WTC11 (cell line): ENCODE measurements at regions not wholly inside any gene's neighbourhood (a gene's known extent, or its start where the extent isn't known, plus 50 kb on each side); places are given as distances from the start of the nearest gene placed in this dataset.
A peak's percentile ranks its signal among the peaks of the same experiment; 100 is the strongest.
"Not testable (repeated sequence)": the region's sequence is repeated elsewhere in the genome, so short reads cannot be mapped to it uniquely, and the experiment has no call there.

Source experiments
- ATAC-seq: fragments of 200-7000 bp; cut with Tn5 transposase; 2 replicates; pipeline ENCODE4 v1.10.0; 2021; ENCODE audit warnings: mild to moderate bottlenecking, moderate library complexity
- CTCF ChIA-PET: fragments of 300-600 bp; sonication (Branson Sonifier 250); formaldehyde crosslinking; loops from one replicate; lab custom pipeline; 2021; ENCODE audit warnings: antibody characterized with exemption; lab: Charles Lee
- POLR2A ChIA-PET: fragments of 350-600 bp; sonication (Branson Sonifier 250); formaldehyde crosslinking; loops from one replicate; lab custom pipeline; 2021; ENCODE audit warnings: antibody characterized with exemption; lab: Charles Lee
- DNase-seq: peaks from one replicate; pipeline ENCODE4 v3.0.0; 2021; ENCODE audit warnings: low spot score
- H3K27ac Mint-ChIP-seq: 2 replicates; pipeline ENCODE4 v1.8.0; 2021; ENCODE audit warnings: mixed read lengths
- H3K27me3 Mint-ChIP-seq: 2 replicates; pipeline ENCODE4 v1.8.0; 2021; ENCODE audit warnings: low read depth, mild to moderate bottlenecking, moderate library complexity, mixed read lengths
- H3K36me3 Mint-ChIP-seq: 2 replicates; pipeline ENCODE4 v1.8.0; 2021; ENCODE audit warnings: mixed read lengths
- H3K4me1 Mint-ChIP-seq: 2 replicates; pipeline ENCODE4 v1.8.0; 2022; ENCODE audit warnings: mixed read lengths
- H3K4me3 Mint-ChIP-seq: 2 replicates; pipeline ENCODE4 v1.8.0; 2021; ENCODE audit warnings: mild to moderate bottlenecking, moderate library complexity, mixed read lengths
- H3K9me3 Mint-ChIP-seq: 2 replicates; pipeline ENCODE4 v1.8.0; 2021; ENCODE audit warnings: mixed read lengths
- CDX4 ChIP-seq: fragments of 250-450 bp; sonication (Bioruptor Pico); IDR thresholded peaks from 2 replicates; pipeline ENCODE4 v1.9.0; 2021; ENCODE audit warnings: moderate library complexity, mild to moderate bottlenecking, inconsistent platforms, borderline replicate concordance
- ETV6 ChIP-seq: sonication (generic); formaldehyde crosslinking; IDR thresholded peaks from 2 replicates; pipeline ENCODE4 v1.8.1; 2022; ENCODE audit warnings: mild to moderate bottlenecking, missing genetic modification reagents
- FOXP4 ChIP-seq: sonication (generic); formaldehyde crosslinking; IDR thresholded peaks from 2 replicates; pipeline ENCODE4 v1.8.0; 2022; ENCODE audit warnings: mild to moderate bottlenecking, missing genetic modification reagents
- GRHL2 ChIP-seq: fragments of 250-450 bp; sonication (Bioruptor Pico); IDR thresholded peaks from 2 replicates; pipeline ENCODE4 v1.8.0; 2022; ENCODE audit warnings: mild to moderate bottlenecking, moderate library complexity; ENCODE audit not compliant: insufficient replicate concordance, severe bottlenecking
- IRF1 ChIP-seq: sonication (generic); formaldehyde crosslinking; IDR thresholded peaks from 2 replicates; pipeline ENCODE4 v1.8.0; 2023; ENCODE audit warnings: missing genetic modification reagents
- MXD4 ChIP-seq: fragments of 250-450 bp; sonication (Bioruptor Pico); IDR thresholded peaks from 2 replicates; pipeline ENCODE4 v1.8.0; 2021; ENCODE audit warnings: mild to moderate bottlenecking, moderate library complexity, borderline replicate concordance
- NR2C2 ChIP-seq: sonication (generic); formaldehyde crosslinking; IDR thresholded peaks from 2 replicates; pipeline ENCODE4 v1.8.0; 2022; ENCODE audit warnings: mild to moderate bottlenecking, missing genetic modification reagents
- TCF7 ChIP-seq: sonication (generic); formaldehyde crosslinking; IDR thresholded peaks from 2 replicates; pipeline ENCODE4 v1.8.0; 2022; ENCODE audit warnings: mild to moderate bottlenecking, low read depth, missing genetic modification reagents, moderate library complexity
- ZBTB43 ChIP-seq: sonication (generic); formaldehyde crosslinking; IDR thresholded peaks from 2 replicates; pipeline ENCODE4 v1.8.1; 2023; ENCODE audit warnings: mild to moderate bottlenecking, missing genetic modification reagents
- ZNF121 ChIP-seq: sonication (generic); formaldehyde crosslinking; IDR thresholded peaks from 2 replicates; pipeline ENCODE4 v1.8.0; 2023; ENCODE audit warnings: missing genetic modification reagents
- ZNF232 ChIP-seq: sonication (generic); formaldehyde crosslinking; IDR thresholded peaks from 2 replicates; pipeline ENCODE4 v1.8.0; 2022; ENCODE audit warnings: mild to moderate bottlenecking, missing genetic modification reagents
- ZNF281 ChIP-seq: sonication (generic); formaldehyde crosslinking; IDR thresholded peaks from 2 replicates; pipeline ENCODE4 v1.8.0; 2023; ENCODE audit warnings: mild to moderate bottlenecking, missing genetic modification reagents
- ZNF532 ChIP-seq: fragments of 250-450 bp; sonication (Bioruptor Pico); IDR thresholded peaks from 2 replicates; pipeline ENCODE4 v1.9.0; 2021; ENCODE audit warnings: mild to moderate bottlenecking, borderline replicate concordance
- ZSCAN18 ChIP-seq: fragments of 250-450 bp; sonication (Bioruptor Pico); IDR thresholded peaks from 2 replicates; pipeline ENCODE4 v2.1.2; 2022; ENCODE audit warnings: mild to moderate bottlenecking, moderate library complexity

- no peak overlapping the region for H3K27ac Mint-ChIP-seq
- peak; percentile 84 for ATAC-seq
- H3K4me1 Mint-ChIP-seq = peaks cover 47% of the 10 kb centered on the region
- no peak overlapping the region for H3K4me3 Mint-ChIP-seq
- peaks cover 9% of the 10 kb centered on the region; the same call in 1 of the 2 replicates for H3K9me3 Mint-ChIP-seq
- CTCF ChIA-PET = interaction anchor here (0.8 to 1.1 kb wide), 2 partner anchors 15 to 37 kb away, joined by 4 read pairs; no protein-coding TSS in a partner anchor
- H3K36me3 Mint-ChIP-seq = 0 out of 2 replicates have a peak, but pooled peaks cover 3% of the 10 kb centered on the region
- H3K27me3 Mint-ChIP-seq = peaks cover 47% of the 10 kb centered on the region
- POLR2A ChIA-PET = no interaction called here
- TF ChIP-seq FOXP4 (CRISPR knock-in tag) = no peak
- TF ChIP-seq ZBTB43 = peak; percentile 46; the same call in 1 of the 2 replicates
- peak; percentile 61 for DNase-seq
Observed at GRCh38 chr7:69104023-69104422, 494.3 kb upstream of the AUTS2 start.

- Mint-ChIP-seq H3K4me1 (peaks cover 56% of the 10 kb centered on the region), H3K27me3 (peaks cover 57% of the 10 kb centered on the region), H3K36me3 (0 out of 2 replicates have a peak, but pooled peaks cover 3% of the 10 kb centered on the region), H3K9me3 (peaks cover 9% of the 10 kb centered on the region; the same call in 1 of the 2 replicates), H3K4me3 (peak overlapping the region; percentile 8; the same call in 1 of the 2 replicates), H3K27ac (no peak overlapping the region)
- no peak for DNase-seq
- TF ChIP-seq TCF7 = no peak
- no peak for ATAC-seq
- POLR2A ChIA-PET = no interaction called here
- CTCF ChIA-PET = no interaction called here
Observed at GRCh38 chr7:69105092-69105491, 493.2 kb upstream of the AUTS2 start.

GRCh38 chr7:69105981-69106380, 492.3 kb upstream of the AUTS2 start:
- Mint-ChIP-seq H3K4me1 (peaks cover 61% of the 10 kb centered on the region), H3K27ac (no peak overlapping the region), H3K36me3 (0 out of 2 replicates have a peak, but pooled peaks cover 3% of the 10 kb centered on the region), H3K9me3 (peaks cover 9% of the 10 kb centered on the region; the same call in 1 of the 2 replicates), H3K27me3 (peaks cover 61% of the 10 kb centered on the region), H3K4me3 (no peak overlapping the region)
- CTCF ChIA-PET = no interaction called here
- TF ChIP-seq ETV6 (CRISPR knock-in tag) = no peak
- TF ChIP-seq NR2C2 (CRISPR knock-in tag) = no peak
- no peak for TF ChIP-seq GRHL2 (CRISPR knock-in tag)
- no peak for TF ChIP-seq ZSCAN18 (CRISPR knock-in tag)
- no peak for TF ChIP-seq CDX4 (CRISPR knock-in tag)
- TF ChIP-seq MXD4 (CRISPR knock-in tag) = no peak
- TF ChIP-seq ZNF281 (CRISPR knock-in tag) = no peak
- TF ChIP-seq IRF1 (CRISPR knock-in tag) = no peak
- TF ChIP-seq ZNF532 = no peak
- TF ChIP-seq ZNF121 (CRISPR knock-in tag) = no peak
- TF ChIP-seq ZNF232 (CRISPR knock-in tag) = no peak
- POLR2A ChIA-PET = no interaction called here
- DNase-seq (no peak), ATAC-seq (no peak)

- H3K4me3 Mint-ChIP-seq, CTCF ChIA-PET, H3K36me3 Mint-ChIP-seq, ATAC-seq, DNase-seq, H3K27ac Mint-ChIP-seq, H3K9me3 Mint-ChIP-seq: not testable (repeated sequence)
- POLR2A ChIA-PET = interaction anchor here (0.6 kb wide), 1 partner anchor 17 kb away, joined by 7 read pairs; no protein-coding TSS in a partner anchor
- peaks cover 61% of the 10 kb centered on the region for H3K4me1 Mint-ChIP-seq
- peaks cover 59% of the 10 kb centered on the region for H3K27me3 Mint-ChIP-seq
Observed at GRCh38 chr7:69106449-69106848, 491.8 kb upstream of the AUTS2 start.
